Activated CD4-positive, alpha-beta T cell treated with anti-CD3 and anti-CD28 coated beads, Interleukin-2, amount 50 U/mL, for 24 hours (primary cell): ENCODE measurements at regions not wholly inside any gene's neighbourhood (a gene's known extent, or its start where the extent isn't known, plus 50 kb on each side); places are given as distances from the start of the nearest gene placed in this dataset.

Experiments
- DNase-seq, 2 donors: peaks; one replicate each; pipeline ENCODE4 v3.0.0-alpha.2; 2020; ENCODE audit warnings: low read depth in 1 of 2, low spot score in 1 of 2

DNA sequence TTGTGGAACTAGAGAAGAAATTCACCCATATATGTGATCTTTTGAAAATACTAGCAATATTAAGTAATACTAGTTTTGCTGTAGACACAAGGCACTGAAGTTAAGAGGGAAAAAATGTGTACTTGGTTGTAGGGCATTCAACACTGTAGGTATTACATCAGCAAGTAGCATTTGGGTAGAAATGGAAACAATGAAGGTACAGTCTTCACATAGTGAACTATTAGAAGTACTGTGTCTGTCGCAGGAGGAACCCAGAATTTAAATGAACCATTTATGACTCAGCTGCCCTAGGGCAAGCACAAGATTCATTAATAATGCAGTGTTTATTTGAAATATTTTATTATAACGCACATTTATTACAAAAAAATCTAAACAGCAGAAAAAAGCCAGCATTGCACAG, 572.7 kb upstream of the TENM3 start:
- DNase-seq = no peak

DNA sequence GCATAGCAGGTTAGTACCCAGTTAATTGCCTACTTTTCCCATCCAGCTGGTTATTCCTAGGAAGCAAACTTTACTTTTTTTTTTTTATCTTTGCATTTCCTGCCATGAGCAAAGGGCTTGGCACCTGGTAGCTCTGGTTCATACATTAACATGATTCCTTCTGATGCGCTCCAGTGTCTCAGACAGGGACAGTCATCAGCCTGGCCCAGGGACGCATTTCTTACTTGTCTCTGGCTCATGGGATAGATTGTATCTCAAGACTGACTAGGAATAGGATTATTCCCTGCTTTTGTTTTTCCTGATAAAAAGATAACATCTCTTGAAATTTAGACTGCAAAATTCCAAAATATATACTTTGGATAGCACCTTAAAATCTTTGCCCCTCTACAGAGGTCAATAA, 571.5 kb upstream of the TENM3 start:
- DNase-seq = no peak

DNA sequence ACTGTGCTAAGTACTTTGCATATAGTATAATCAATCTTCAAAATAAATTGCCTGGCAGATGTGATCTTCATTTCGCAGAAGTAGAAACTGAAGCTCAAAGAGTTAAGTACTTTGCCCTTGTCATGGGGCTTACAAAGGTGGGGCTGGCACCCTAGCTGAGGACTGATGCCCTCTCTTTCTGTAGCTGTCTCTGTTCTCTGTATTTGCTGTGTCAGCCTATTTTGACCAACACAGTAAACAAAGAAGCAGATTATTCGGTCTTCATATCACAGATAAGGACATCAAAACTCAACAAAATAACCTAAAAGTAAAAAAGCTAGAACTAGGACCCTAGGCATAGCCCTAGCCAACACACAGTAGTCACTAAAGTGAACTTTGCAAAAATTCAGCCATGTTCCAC, 570.5 kb upstream of the TENM3 start:
- DNase-seq = no peak

DNA sequence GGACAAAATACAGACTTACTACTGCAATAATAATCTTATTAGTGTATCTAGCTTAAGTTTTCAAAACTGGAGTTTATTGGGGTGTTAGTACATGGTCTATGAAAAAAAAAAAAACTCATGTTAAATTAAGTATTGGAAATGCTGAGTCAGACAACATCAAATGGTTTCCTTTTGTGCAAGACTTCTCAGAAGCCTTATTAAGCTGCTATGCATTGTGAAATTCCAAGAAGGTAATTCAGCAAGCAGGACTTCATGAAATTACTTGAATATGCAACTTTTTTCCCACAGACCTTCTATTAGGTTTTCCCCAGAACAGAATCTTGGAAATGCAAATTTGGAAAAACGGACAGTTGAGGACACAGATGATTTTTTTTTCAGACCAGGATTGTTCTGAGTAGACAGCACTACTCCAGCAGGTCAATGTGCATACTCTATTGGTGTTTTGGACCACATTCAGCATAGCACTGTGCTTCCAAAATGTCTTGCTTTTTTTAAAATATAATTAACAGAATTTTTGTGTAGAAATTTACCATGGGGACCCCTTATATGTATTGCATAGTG, 568.8 kb upstream of the TENM3 start:
- no peak for DNase-seq

DNA sequence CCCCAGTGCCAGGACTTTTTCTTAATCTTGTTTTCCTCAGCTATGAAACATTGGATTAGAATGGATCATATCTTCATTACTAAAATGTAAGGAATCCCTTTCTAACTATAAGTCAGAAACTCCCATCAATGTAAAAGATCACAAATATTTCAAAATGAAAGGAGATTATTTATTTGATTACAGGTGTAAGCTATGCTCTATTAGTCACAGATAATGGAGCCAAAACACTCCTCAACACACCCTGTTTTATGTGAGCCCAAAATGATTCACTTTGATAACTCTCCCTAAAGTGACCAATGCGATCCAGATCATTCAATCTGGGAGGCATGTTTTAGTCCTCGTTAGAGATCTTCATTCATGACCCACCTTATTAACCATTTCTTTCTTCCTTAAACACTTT, 566.7 kb upstream of the TENM3 start:
- no peak for DNase-seq

DNA sequence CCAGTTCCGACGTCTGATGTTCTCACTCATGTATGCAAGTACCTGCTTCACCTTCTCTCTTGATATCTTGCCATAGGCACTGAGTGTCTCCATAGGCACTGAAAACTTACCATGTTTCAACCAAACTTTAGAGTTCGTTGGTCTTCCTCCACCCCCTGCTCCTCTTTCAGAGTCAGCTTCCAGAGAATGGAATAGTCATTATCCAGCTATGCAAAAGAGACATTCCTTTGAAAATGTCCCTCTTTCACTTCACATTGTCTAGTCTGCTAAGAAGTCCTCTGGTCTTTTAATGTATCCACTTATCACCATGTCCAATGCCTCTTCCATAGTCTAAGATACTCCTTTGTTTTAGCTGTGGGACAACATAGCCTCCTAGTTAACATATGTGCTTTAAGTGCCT, 566.0 kb upstream of the TENM3 start:
- no peak for DNase-seq

DNA sequence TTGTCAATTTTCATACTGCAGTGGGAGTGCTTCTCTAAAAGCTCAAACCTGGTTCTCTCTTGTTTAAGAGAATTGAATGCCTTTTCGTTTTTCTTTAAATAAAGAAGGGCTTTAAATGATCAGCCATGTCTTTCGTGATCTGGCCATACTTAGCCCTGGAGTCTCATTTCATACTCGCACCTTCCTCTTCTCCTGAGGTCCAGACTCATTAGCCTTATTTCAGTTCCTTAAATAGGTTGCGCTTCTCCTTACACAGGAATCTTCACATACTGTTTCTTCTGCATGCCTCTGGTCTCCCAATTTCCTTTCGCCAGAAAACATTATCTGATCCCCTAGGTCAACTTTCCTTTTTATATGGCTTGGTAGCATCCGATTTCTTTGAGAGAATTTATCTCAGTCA, 565.6 kb upstream of the TENM3 start:
- DNase-seq = no peak

DNA sequence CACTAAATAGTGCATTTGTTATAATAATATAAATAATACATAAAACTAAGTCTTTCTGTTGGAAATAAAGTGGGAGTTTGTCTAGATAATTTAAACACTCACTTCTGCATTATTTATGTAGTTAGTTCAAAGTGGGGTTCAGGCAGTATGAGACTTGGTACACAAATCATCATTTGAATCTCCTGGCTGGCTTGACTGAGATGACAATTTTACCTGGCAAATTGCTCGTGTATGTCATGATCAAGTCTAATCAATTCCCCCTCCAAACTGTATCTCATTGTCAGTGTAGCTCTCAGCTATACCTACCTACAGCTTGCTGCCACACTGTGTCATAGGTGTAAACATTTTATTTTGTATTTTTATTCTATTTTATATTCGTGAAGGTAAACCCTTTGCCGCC, 563.4 kb upstream of the TENM3 start:
- DNase-seq = no peak

DNA sequence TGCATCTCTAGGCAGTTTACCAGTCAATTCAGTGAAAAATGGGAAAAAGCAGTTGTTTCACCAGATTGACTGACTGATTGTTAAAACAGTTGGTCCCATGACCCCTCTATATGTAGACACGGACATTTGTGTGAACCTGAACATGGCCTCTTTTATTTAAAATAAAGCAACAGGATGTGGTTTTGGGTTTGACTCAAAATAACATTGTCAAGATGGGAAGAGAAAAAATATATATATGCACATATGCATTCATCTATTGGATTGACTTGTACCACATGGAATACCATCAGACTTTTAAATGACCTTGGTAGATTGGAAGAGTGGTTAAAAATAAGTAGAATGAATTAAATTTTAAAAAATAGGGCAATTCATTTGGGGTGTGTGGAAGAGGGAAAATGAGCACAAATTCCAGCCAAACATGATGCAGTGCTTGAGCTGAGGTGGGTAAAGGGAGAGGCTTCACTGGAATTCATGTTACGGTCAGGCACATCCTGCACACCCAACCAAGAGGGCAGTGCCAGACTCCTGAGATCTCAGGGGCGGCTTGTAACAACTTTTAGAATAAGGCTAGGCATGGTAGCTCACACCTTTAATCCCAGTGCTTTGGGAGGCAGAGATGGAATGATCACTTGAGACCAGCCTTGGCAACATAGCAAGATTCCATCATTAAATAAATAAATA, 560.7 kb upstream of the TENM3 start:
- no peak for DNase-seq

DNA sequence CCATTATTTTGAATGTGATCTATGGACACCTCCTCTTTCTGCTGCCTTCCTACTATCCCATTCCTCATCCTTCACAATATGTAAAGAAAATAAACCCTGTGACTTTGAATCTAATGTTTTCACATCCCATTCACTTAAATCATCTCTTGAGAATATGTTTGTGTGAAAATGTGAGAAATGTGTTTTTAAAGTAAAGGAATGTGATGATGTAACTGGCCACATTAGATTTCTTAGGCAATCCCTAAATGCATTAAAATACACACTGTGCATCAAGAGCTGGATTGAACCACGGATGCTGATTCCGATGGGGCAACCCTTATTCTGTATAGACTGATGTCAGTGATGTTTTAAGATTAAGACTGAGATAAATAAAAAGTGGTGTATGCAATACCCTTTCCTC, 558.9 kb upstream of the TENM3 start:
- no peak for DNase-seq

DNA sequence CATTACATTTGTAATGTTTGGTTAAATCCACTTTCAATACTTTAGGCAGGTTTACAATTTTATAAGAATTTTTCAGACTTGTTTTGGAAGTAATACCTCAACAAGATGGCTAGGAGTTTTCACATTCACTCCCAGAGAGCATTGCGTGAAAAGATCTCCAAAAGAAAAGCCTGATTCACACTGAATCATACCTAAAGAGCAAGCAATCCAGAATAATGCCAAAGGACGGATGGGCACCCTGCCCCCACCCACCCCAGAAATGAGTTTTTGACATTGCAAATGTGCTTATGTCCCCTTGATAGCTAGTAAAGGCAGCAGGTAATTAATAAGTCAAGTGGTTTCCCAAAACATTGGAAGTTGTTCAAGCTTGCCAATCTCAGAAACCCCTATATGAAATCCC, 557.7 kb upstream of the TENM3 start:
- no peak for DNase-seq

DNA sequence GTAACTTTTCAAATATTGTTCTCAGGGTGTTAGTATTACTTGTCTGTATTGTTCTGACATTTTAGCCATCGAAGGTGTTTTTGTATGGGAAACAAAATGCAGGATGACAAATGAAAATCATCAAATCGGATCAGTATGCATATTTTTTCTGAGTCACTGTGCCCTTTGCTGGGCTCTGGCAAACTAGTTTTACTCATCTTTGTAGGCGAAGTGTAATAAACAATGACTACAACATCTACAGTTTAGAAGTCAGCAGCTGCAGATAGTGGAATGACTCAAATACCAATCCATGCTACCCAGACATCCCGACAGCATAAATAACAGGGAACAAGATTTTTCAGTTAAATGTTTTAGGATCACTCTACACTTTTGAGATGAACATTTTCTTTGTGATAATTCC, 557.3 kb upstream of the TENM3 start:
- DNase-seq = no peak

DNA sequence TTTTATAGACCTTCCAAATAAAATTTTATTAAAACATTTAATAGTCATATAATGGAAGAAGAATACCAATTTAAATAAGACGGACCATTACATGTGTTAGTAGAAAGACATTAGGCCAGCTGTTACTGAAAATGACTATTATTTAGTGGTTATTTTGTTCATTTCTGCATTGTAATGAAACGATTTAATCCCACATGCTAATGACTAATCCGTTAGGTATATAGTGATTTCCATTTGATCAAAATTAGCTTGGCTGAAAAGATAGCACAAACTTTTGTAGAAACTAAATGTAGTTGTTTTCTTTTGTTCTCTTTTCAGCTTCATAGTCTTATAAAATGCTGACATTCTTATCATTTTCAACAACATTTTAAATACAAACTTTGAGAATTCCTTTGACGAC, 556.1 kb upstream of the TENM3 start:
- no peak for DNase-seq

DNA sequence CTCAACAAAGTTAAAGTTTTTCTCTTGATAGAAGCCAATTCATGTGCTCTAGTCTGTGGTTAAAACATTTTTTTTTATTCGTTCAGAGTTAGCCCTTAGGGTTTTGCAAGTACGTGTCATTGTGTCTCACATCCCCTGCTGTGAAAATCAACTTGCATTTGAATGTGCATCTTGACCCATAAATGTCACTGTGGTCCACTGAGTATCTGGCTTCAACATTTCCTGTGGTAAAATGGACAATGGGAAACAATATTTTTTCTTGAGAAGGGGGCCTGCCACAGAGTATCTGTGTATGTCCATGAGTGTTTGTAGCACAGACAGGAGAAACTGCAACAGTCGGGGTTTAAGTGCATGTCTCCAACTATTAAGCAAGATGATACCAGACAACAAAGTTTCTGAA, 554.8 kb upstream of the TENM3 start:
- no peak for DNase-seq

DNA sequence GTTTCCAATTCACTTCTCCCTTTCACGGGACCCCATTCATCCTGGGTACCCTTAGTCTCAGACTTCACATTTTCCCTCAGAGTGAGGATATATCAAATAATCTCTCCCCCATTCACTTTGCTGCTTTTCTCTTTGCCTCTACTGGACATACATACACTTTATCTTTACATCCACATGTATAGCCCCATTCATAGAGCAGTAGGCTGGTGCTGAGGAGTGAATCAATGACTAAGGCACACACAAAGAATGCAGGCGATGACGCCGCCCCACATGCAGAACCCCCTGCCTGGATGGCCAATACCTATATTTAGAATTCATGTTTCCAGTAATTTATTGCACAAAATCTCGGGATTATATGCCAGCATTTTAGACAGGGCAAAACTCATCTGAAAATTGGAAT, 554.3 kb upstream of the TENM3 start:
- DNase-seq = no peak

DNA sequence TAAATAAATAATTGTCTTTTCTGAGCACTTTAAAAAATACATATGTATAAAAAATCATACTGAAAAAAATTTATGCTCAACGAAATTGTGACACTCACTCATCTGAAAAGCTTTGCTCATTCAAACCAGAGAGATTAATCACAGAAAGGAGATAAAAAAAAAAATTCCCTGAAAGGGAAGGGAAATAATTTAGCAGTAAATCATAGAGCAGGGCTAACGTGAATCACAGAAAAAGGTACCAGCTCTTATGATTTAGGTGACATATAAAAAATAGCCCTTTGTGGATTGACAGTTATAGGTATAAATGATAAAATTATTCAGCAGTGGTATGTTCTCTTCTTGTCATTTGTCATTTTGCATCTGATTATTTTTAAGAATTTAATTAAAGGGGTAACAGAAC, 552.7 kb upstream of the TENM3 start:
- DNase-seq = no peak

DNA sequence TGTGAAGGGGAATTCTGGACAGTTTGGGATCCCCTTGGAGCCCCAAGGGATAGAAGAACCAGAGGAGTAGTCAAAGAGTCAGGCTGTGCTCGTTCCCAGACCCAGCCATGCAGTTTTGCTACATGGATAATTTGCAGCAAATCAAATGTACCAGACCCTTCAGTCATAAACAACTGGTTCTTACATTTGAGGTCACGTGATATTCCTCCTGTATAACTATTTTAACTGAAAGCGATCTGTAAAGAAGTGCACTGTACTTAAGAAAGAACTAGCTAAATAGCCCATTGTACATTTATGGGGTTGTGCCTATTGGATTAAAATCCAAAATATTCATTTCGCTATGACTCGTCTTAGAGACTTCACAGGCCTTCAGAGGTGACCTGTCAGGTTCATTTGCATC, 550.2 kb upstream of the TENM3 start:
- DNase-seq = no peak

DNA sequence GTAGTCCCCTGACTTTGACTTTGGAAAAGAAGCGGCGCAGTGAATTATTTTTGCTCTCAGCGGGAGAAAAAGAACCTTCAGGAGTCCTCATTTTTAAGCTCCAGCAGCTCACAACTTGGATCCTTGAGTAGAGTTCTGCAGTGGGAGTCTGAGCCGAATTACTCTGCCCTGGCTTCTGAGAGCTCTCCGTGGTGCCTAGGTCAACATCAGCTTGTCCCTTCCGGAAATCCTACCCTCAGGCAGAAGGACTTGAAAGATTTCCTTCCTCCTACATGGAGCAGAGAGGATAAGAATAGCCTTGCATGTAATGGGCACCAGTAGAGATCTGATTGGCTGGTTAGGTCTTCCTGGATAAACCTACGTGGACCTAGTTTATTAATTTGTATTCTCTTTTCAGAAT, 549.7 kb upstream of the TENM3 start:
- no peak for DNase-seq

DNA sequence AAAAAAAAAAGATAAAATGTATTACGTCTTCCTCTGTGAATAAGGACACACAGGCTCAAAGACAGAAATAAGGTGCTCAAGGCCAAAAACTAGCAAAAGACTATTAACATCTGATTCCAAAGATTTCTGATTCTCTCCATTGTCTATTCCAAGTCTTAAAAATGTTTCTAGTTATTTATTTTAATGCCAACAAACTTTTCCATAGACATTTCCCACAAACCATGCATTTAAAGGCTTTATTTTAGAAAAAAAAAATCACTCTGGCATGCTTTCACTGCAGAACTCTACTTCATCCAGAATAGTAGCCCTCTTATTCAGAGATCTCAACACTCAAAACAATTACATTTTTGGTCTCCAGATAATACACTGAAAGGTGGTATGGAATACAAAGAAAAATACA, 545.0 kb upstream of the TENM3 start:
- no peak for DNase-seq

DNA sequence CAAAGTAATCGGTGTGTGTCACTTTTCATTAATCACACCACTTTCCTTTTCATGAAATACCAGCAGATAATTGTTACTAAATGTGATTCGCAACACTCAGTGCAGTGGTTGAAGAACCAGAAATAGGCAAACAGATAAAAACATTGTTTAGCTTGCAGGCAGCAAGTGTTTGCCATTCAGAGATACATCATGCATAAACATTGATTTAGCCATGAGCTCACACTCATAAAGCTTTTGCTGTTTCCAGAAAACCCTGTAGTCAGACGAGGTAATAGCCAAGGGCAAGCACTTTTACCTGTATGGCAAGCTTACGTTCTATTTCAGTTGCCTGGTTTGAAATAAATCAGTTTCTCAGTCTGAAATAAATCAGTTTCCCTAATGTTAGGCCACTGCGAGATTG, 542.0 kb upstream of the TENM3 start:
- no peak for DNase-seq

DNA sequence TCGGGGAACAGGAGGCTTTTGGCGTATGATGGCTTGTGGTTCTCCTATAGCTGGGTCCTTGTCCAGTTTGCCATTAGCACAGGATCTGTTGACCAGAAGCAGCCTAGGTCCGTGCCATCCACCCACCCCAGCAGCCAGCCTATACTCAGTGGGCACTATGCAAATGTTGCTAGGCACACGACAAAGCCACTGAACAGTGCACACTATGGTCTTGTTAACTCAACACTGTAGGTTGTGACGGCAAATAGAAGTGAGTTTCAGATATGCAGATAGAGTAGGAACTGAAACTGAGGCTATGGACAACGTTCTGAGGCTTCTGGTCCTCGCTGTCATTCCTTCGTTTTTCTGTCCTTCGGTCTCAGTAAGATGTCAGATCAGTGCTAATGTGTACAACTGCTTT, 541.3 kb upstream of the TENM3 start:
- DNase-seq = no peak

DNA sequence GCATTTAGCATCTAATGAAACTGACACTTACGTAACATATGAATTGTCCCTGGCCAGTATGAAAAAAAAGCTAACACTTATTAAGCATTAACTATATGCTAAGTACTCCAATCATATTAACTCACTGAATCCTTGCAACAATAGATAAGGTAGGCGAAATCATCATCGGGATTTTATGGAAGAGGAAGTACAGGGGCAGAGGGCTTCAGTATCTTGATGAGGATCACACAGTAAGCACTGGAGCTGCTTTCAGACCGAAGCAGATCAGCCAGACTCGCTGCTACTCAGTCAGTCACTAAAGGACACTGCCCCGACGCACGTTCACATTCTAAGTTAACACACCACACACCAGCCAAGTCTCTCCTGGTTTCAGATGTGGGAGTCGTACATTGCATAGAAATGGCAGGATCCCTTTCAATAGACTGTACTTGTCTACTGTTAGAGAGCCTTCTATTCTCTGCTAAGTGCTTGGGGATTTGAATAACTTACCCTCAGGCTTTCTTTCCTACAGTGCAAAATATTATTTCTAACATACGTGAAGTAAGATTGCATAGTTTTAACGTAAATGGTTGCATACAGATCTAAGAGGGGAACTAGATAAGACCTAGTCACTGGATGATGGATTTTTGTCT, 540.2 kb upstream of the TENM3 start:
- no peak for DNase-seq

DNA sequence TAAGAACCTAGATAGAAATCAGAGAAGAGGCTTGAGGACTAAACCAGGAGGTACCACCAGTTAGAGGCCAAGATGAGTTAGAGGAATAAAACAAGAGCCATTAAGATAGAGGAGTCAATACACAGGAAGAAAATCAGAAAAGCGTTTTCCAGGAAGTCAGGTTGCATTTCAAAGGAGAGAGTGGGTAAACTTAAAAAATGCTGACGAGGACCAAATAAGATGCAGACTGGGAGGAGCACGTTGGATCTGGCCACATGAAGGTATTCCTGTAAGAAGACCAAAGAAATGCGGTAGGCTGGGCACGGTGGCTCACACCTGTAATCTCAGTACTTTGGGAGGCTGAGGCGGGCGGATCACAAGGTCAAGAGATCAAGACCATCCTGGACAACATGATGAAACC, 533.1 kb upstream of the TENM3 start:
- no peak for DNase-seq
